Right forelimb (tissue), 1 donor: ENCODE measurements at regions not wholly inside any gene's neighbourhood (a gene's known extent, or its start where the extent isn't known, plus 50 kb on each side); places are given as distances from the start of the nearest gene placed in this dataset.

Experiments used
- DNase-seq: peaks from one replicate; pipeline ENCODE4 v3.0.0-alpha.2; 2018

DNA sequence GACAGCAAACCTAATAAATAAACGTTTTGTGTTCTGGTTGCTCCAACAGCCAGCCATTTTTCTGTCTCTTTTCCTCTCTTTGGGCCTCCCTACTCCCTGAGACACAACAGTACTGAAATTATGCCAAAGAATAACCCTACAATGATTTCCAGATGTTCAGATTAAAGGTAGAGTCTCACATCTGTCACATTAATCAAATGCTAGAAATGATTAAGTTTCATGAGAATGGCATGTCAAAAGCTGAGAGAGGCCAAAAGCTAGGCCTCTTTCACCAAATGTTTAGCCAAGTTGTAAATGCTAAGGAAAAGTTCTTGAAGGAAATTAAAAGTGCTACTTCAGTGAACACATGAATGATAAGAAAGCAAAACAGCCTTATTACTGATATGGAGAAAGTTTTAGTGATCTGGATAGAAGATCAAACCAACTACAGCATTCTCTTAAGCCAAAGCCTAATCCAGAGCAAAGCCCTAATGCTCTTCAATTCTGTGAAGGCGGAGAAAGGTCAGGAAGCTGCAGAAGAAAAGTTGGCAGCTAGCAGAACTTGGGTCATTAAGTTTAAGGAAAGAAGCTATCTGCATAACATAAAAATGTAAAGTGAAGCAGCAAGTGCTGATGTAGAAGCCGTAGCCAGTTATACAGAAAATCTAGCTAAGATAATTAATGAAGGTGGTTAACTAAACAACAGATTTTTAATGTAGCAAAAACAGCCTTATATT, 182.1 kb upstream of the NUDT6 start:
- DNase-seq: no peak

GRCh38 chr4:123105026-123105420, 182.6 kb upstream of the NUDT6 start:
- no peak for DNase-seq

DNA sequence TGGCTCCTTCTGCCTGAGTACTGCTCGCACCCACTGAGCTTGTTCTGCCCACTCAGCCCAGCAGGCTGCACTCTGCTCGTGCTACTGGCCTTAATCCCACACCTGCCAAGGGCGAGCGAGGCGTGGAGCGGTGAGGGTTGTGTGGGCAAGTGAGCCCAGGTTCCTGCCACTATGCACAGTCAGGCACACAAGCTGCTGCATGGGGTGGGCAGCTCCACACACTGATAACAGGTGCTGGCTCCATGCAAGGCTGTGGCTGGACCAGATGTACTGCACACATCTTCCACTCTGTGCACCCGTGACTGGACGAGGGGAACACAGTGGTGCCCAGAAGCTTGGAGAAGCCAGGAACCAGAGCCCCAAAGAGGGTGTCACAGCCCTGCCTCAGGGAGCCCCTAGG, 184.3 kb upstream of the NUDT6 start:
- DNase-seq: no peak

GRCh38 chr4:123107444-123108252, 185.3 kb upstream of the NUDT6 start:
- no peak for DNase-seq

DNA sequence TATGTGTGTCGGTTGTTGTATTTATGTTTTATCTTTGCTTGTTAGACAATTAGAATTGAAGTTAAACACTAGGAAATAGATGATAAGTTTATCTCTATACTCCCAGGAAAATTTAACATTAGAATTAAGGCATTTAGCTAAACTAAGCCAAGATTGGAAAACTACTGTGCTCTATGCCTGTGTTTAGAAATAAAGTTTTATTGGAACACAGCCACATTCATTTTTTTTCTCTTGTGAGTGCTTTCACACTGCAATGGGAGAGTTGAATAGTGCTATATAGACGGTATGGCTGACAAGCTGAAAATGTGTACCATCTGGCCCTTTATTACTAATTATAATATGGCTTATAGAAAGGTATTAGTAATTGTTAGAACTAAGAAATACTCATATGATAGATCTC, 186.7 kb upstream of the NUDT6 start:
- DNase-seq: no peak

DNA sequence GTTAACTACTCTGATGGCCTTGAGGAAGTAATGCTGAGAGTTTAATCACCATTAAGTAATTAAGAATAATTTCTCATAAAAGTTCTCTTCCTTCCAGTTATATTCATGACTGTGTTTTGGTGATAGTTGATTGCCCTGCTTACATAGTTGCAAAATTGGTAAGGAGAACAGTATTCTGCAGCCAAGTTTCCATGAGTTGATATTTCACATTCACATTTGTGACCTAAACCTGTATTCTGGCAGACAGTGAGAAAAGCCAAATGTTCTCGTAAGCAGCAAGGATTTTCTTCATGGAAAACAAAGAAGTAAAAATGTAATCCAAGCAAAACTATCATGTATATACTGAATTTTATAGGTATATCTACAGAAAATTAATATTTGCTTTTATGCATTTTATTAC, 187.8 kb upstream of the NUDT6 start:
- no peak for DNase-seq

DNA sequence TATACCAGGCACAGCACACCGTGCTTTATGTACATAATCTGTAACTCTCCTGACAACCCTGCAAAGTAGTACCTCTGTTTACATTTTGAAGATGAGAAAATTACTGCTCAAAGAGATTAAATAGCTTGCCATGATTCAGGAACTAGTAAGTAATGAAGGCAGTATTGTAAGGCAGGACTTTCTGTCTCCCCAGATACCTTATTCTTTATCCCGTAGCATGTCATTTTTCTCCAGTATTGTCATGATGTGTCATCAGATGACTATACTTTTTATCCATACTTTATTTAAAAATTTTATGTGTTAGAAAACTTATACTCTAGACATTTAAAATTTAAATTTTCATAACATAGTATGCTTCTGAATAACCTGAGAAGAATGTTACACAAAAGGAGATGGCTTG, 188.3 kb upstream of the NUDT6 start:
- DNase-seq: no peak

GRCh38 chr4:123113155-123113554, 190.8 kb upstream of the NUDT6 start:
- DNase-seq: no peak

DNA sequence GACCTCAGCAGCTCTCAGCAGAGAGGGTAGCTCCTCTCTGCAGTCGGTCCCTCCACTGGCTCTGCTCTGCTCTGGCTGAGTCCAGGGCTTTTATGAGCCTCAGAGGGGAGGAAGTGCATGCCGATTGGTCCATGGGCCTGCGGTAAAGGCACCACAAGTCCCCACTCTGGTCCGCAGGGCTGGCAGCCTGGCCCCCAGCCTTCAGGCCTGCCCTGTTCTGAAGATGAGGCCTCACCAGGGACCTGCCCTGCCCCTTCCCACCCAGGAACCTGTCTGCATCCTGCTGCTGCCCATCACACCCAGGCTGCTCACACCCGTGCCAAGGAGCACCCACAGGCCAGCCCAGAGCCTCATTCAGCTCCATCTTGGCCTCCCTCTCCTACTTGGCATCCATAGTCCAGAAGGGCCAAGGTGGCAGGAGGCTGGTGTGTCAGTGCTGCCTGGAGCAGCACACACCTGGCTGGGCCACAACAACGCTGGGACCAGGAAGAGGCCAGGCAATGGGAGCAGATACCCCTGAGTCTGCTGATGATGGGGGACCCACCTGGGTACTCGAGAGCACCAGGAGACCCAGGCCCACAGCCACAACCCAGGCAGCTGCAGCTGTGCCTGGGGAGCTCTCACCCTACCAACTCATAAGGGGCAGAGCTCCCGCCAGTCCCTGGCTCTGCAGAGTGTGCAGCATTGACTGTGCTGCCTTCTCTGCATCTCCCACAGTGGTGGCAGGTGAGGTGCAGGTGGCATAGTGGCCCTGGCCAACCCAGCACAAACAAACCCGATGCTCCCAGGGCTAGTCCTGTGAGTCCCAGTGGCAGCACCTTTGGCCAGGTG, 191.9 kb upstream of the NUDT6 start:
- no peak for DNase-seq

GRCh38 chr4:123114915-123115756, 192.7 kb upstream of the NUDT6 start:
- no peak for DNase-seq

DNA sequence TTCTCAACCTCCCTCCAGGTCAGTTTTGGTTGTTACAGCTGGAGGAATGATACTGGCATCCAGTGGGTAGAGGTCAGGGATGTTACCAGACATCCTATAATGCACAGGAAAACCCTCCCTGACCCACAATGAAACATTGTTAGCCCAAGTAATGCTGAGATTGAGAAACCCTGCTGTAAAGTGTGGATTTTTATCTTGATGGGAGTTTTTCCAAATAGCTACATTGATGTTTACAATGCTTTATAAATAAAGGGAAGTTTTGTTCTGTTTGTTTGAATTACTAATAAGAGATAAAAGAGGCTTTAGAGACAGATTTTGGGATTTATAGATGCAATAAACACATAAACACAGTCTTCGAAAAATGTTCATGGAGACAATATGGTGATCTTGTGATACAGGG, 194.0 kb upstream of the NUDT6 start:
- no peak for DNase-seq

DNA sequence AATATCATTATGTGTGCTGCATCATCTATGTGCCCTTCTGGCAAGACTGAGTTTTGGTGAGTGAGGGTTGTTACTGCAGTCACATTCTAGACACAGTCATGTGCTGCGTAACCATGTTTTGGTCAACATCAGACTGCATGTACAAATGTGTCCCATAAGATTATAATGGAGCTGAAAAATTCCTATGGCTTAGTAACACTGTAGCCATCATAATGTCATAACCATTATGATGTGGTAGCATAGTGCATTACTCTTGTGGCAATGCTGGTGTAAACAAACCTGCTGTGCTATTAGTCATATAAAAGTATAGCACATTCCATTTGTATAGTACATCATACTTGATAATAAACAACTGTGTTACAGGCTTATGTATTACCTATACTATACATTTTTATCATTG, 198.1 kb upstream of the NUDT6 start:
- DNase-seq: no peak

GRCh38 chr4:123121241-123121907, 199.0 kb upstream of the NUDT6 start:
- no peak for DNase-seq

DNA sequence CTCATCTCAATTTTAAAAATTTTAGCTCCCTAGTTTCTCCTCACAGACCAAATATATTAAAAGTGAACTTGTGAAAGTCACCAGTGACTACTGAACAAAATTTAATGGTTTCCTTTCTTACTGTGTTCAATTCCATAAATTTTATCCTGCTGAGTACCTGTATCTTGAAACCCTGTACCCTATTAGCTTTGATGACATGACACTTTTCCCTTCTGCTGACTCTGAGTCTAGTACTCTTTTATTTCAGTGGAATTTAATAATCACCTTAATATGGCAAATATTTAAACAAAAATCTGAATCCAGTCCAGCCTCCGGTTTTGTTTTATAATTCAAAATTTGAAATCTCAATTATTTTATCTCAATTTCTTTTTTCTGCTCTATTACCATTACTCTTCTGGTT, 203.1 kb upstream of the NUDT6 start:
- no peak for DNase-seq

DNA sequence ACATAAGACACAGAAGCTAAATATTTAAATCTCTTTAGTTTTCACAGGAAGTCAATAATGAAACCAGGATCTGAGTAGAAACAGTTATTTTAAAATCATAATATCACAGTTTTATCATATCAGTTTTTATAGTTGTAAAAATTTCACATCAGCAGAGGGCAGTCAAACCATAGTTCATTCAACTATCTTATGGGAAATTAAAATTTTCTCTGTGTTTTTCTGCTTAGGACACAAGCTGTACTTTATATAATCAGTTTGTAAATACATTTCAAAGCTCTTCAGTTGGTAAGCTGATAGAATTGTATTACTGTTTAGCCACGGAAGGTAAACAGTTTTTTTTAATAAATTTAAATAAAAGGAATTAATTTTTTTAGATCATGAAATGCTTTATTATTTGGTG, 204.8 kb upstream of the NUDT6 start:
- DNase-seq: no peak

DNA sequence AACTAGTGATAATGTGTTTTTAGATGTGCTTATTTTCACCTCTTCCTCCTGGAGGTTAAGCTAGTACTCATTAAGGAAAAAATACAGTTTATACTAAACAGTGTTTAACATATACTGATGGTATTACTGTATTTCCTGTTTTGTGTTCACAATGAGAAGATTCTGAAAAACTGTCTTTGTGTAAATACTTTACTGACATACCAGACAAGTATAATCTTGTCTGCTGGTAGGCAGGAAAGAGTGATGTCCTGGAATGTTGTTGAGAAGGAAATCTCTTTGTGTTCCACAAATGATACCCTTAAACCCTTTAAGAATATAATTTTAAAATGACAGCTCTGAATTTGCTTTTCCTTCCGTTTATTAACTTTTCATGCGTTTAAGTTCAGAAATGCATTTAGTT, 205.5 kb upstream of the NUDT6 start:
- DNase-seq: no peak

GRCh38 chr4:123133397-123134050, 211.1 kb upstream of the NUDT6 start:
- no peak for DNase-seq

- no peak for DNase-seq
These were observed 222.2 kb upstream of the NUDT6 start for GRCh38 chr4:123144616-123145015.

- DNase-seq: no peak
These were observed 236.2 kb upstream of the NUDT6 start for GRCh38 chr4:123158576-123158975.

DNA sequence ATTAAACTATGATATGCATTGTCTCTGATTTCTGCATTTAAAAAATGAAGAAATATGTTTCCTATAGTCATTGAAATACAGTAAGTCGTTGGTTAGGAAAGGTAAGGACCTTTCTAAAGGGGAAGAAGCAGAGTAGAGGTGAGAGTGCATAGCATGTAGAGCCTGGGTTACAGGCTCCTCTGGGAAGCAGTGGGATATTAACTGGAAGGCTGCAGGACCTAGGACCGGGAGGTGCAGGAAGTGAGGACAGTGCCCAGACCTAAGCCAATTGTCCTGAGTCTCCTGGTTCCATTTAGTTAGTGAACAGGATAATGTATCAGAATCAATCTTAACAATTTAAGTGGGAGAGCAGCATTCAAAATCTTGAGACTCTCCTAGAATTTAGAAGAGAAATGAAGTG, 237.1 kb upstream of the NUDT6 start:
- no peak for DNase-seq

DNA sequence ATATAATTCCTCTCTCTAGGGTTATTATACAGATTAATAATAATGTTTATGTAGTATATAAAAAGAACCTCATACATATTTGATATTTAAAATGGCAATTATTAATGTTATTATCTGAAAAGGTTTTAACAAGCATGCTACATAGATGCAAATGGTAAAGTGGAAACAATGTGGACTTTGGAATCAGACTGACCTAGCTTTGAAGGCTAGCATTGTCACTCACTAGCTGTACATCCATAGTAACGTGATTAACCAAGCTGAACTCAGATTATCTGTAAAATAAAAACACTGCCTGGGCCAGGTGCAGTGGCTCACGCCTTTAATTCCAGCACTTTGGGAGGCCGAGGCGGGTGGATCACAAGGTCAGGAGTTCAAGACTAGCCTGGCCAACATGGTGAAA, 233.7 kb upstream of the SPRY1 start:
- no peak for DNase-seq

DNA sequence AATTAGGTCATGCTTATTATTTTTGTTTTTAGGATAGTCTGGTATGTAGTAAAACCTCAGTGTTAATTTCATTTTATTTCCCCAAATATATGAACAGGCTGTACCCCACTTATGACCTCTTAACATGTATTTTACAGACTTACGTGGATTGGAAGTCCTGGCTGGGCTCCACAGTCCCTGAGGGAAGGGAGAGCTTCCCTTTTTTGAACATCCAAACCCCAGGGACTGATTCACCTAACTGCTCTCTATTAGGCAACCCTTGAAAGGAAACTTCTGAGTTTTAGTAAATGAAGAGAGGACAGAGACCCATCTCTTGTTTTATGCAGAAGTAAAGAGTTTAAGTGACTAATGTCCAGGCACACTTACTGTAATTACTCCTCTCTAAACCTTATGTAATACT, 233.1 kb upstream of the SPRY1 start:
- DNase-seq: no peak
